ENCODE measurements at regions not wholly inside any gene's neighbourhood (a gene's known extent, or its start where the extent isn't known, plus 50 kb on each side); places are given as distances from the start of the nearest gene placed in this dataset.
"Not testable (repeated sequence)": the region's sequence is repeated elsewhere in the genome, so short reads cannot be mapped to it uniquely, and the experiment has no call there.

- Histone ChIP-seq H3K18ac (ENCODE audit: low read depth in 1 of 2, low read length in 2 of 2) (no peak overlapping the region), H3K9ac (ENCODE audit: low read length) (no peak overlapping the region), H3K36me3 (ENCODE audit: control insufficient read depth in 1 of 2, insufficient read depth in 2 of 2, low read depth in 1 of 2, low read length in 2 of 2) (no peaks in the 10 kb centered on the region), H3K23ac (ENCODE audit: low read length in 2 of 2) (no peak overlapping the region), H2BK15ac (ENCODE audit: low read depth, poor library complexity, severe bottlenecking) (no peak overlapping the region), H2BK5ac (ENCODE audit: low read depth, low read length, poor library complexity, severe bottlenecking) (no peak overlapping the region), H3K27me3 (ENCODE audit: control insufficient read depth in 1 of 2, insufficient read depth in 1 of 2, low read length in 2 of 2) (no peaks in the 10 kb centered on the region), H2AK5ac (ENCODE audit: low read length, severe bottlenecking) (no peak overlapping the region), H3K4me2 (ENCODE audit: low read length, poor library complexity, severe bottlenecking) (no peak overlapping the region), H3K4me3 (ENCODE audit: insufficient read depth in 1 of 2, low read depth in 1 of 2, low read length in 2 of 2) (no peak overlapping the region), H3K79me1 (replicated peaks; ENCODE audit: low read length, poor library complexity, severe bottlenecking) (no peaks in the 10 kb centered on the region), H4K8ac (ENCODE audit: low read length) (no peak overlapping the region), H3K4me1 (ENCODE audit: control insufficient read depth, insufficient read depth, low read depth, low read length) (no peaks in the 10 kb centered on the region), H2BK120ac (ENCODE audit: low read depth, low read length) (no peak overlapping the region), H2BK12ac (ENCODE audit: low read length in 2 of 2) (no peak overlapping the region), H3K9me3 (ENCODE audit: control insufficient read depth, low read length) (no peaks in the 10 kb centered on the region), H2AFZ (ENCODE audit: low read depth, low read length) (no peak overlapping the region), H3K27ac (ENCODE audit: low read length, poor library complexity, severe bottlenecking) (no peak overlapping the region), H3K4ac (ENCODE audit: low read depth in 1 of 2, low read length in 2 of 2) (no peak overlapping the region), H3K14ac (ENCODE audit: low read length in 2 of 2) (no peak overlapping the region), H4K91ac (ENCODE audit: low read length) (no peak overlapping the region)
- no peak for DNase-seq
- no CpG with 5 or more reads among the region's 1 CpG for WGBS
These were observed 133.0 kb downstream of the SMC2 start for GRCh38 chr9:104227108-104227507.

- Histone ChIP-seq H2BK15ac (ENCODE audit: low read depth, poor library complexity, severe bottlenecking) (no peak overlapping the region), H3K36me3 (ENCODE audit: control insufficient read depth in 1 of 2, insufficient read depth in 2 of 2, low read depth in 1 of 2, low read length in 2 of 2) (no peaks in the 10 kb centered on the region), H3K14ac (ENCODE audit: low read length in 2 of 2) (no peak overlapping the region), H3K9me3 (ENCODE audit: control insufficient read depth, low read length) (peaks cover 14% of the 10 kb centered on the region), H3K4me1 (ENCODE audit: control insufficient read depth, insufficient read depth, low read depth, low read length) (no peaks in the 10 kb centered on the region), H3K18ac (ENCODE audit: low read depth in 1 of 2, low read length in 2 of 2) (no peak overlapping the region), H3K9ac (ENCODE audit: low read length) (peak overlapping the region; percentile 65), H2BK120ac (ENCODE audit: low read depth, low read length) (no peak overlapping the region), H4K8ac (ENCODE audit: low read length) (no peak overlapping the region), H2BK5ac (ENCODE audit: low read depth, low read length, poor library complexity, severe bottlenecking) (no peak overlapping the region), H3K4me3 (ENCODE audit: insufficient read depth in 1 of 2, low read depth in 1 of 2, low read length in 2 of 2) (no peak overlapping the region), H2BK12ac (ENCODE audit: low read length in 2 of 2) (no peak overlapping the region), H2AFZ (ENCODE audit: low read depth, low read length) (no peak overlapping the region), H3K23ac (ENCODE audit: low read length in 2 of 2) (no peak overlapping the region), H3K4ac (ENCODE audit: low read depth in 1 of 2, low read length in 2 of 2) (no peak overlapping the region), H3K4me2 (ENCODE audit: low read length, poor library complexity, severe bottlenecking) (no peak overlapping the region), H2AK5ac (ENCODE audit: low read length, severe bottlenecking) (no peak overlapping the region), H4K91ac (ENCODE audit: low read length) (no peak overlapping the region), H3K27me3 (ENCODE audit: control insufficient read depth in 1 of 2, insufficient read depth in 1 of 2, low read length in 2 of 2) (no peaks in the 10 kb centered on the region), H3K79me1 (replicated peaks; ENCODE audit: low read length, poor library complexity, severe bottlenecking) (no peaks in the 10 kb centered on the region), H3K27ac (ENCODE audit: low read length, poor library complexity, severe bottlenecking) (no peak overlapping the region)
- DNase-seq, result no peak
These were observed 138.8 kb downstream of the SMC2 start for GRCh38 chr9:104232781-104233341.

- no peak for DNase-seq
- no peak overlapping the region for H3K4me2 ChIP-seq (ENCODE audit: low read length, poor library complexity, severe bottlenecking)
- no peak overlapping the region for H3K27ac ChIP-seq (ENCODE audit: low read length, poor library complexity, severe bottlenecking)
- no peak overlapping the region for H4K91ac ChIP-seq (ENCODE audit: low read length)
- no peaks in the 10 kb centered on the region for H3K36me3 ChIP-seq (ENCODE audit: control insufficient read depth in 1 of 2, insufficient read depth in 2 of 2, low read depth in 1 of 2, low read length in 2 of 2)
- H3K14ac ChIP-seq (ENCODE audit: low read length in 2 of 2), result no peak overlapping the region
- no peak overlapping the region for H3K23ac ChIP-seq (ENCODE audit: low read length in 2 of 2)
- 69% methylated on average over 2 of the region's 2 CpGs for WGBS
- no peak overlapping the region for H2AK5ac ChIP-seq (ENCODE audit: low read length, severe bottlenecking)
- no peaks in the 10 kb centered on the region for H3K27me3 ChIP-seq (ENCODE audit: control insufficient read depth in 1 of 2, insufficient read depth in 1 of 2, low read length in 2 of 2)
- H3K79me1 ChIP-seq (replicated peaks; ENCODE audit: low read length, poor library complexity, severe bottlenecking), result no peaks in the 10 kb centered on the region
- no peak overlapping the region for H3K4me3 ChIP-seq (ENCODE audit: insufficient read depth in 1 of 2, low read depth in 1 of 2, low read length in 2 of 2)
- H3K18ac ChIP-seq (ENCODE audit: low read depth in 1 of 2, low read length in 2 of 2), result no peak overlapping the region
- no peak overlapping the region for H2BK15ac ChIP-seq (ENCODE audit: low read depth, poor library complexity, severe bottlenecking)
- no peak overlapping the region for H2BK5ac ChIP-seq (ENCODE audit: low read depth, low read length, poor library complexity, severe bottlenecking)
- peaks cover 14% of the 10 kb centered on the region for H3K9me3 ChIP-seq (ENCODE audit: control insufficient read depth, low read length)
- no peak overlapping the region for H3K4ac ChIP-seq (ENCODE audit: low read depth in 1 of 2, low read length in 2 of 2)
- no peaks in the 10 kb centered on the region for H3K4me1 ChIP-seq (ENCODE audit: control insufficient read depth, insufficient read depth, low read depth, low read length)
- no peak overlapping the region for H2BK12ac ChIP-seq (ENCODE audit: low read length in 2 of 2)
- peak overlapping the region; percentile 65 for H3K9ac ChIP-seq (ENCODE audit: low read length)
- no peak overlapping the region for H4K8ac ChIP-seq (ENCODE audit: low read length)
- no peak overlapping the region for H2BK120ac ChIP-seq (ENCODE audit: low read depth, low read length)
- no peak overlapping the region for H2AFZ ChIP-seq (ENCODE audit: low read depth, low read length)
These were observed 139.3 kb downstream of the SMC2 start for GRCh38 chr9:104233366-104233765.

DNA sequence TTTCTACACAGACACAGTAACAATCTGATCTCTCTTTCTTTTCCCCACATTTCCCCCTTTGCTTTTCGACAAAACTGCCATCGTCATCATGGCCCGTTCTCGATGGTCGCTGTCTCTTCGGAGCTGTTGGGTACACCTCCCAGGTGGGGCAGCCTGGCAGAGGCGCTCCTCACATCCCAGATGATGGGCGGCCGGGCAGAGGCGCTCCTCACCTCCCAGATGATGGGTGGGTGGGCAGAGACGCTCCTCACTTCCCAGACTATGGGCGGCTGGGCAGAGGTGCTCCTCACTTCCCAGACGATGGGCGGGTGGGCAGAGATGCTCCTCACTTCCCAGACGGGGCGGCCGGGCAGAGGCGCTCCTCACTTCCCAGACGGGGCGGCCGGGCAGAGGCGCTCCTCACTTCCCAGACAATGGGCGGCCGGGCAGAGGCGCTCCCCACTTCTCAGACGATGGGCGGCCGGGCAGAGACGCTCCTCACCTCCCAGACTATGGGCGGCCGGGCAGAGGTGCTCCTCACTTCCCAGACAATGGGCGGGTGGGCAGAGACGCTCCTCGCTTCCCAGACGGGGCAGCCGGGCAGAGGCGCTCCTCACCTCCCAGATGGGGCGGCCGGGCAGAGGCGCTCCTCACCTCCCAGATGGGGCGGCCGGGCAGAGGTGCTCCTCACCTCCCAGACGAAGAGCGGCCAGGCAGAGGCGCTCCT is 140.7 kb downstream of the SMC2 start:
- H3K18ac ChIP-seq (ENCODE audit: low read depth in 1 of 2, low read length in 2 of 2); H3K27ac ChIP-seq (ENCODE audit: low read length, poor library complexity, severe bottlenecking); H3K4me1 ChIP-seq (ENCODE audit: control insufficient read depth, insufficient read depth, low read depth, low read length); H3K4ac ChIP-seq (ENCODE audit: low read depth in 1 of 2, low read length in 2 of 2); H2AK5ac ChIP-seq (ENCODE audit: low read length, severe bottlenecking); H3K14ac ChIP-seq (ENCODE audit: low read length in 2 of 2); H2BK12ac ChIP-seq (ENCODE audit: low read length in 2 of 2); H2BK15ac ChIP-seq (ENCODE audit: low read depth, poor library complexity, severe bottlenecking); H3K23ac ChIP-seq (ENCODE audit: low read length in 2 of 2); H3K4me3 ChIP-seq (ENCODE audit: insufficient read depth in 1 of 2, low read depth in 1 of 2, low read length in 2 of 2); H4K91ac ChIP-seq (ENCODE audit: low read length); H2BK120ac ChIP-seq (ENCODE audit: low read depth, low read length); H3K4me2 ChIP-seq (ENCODE audit: low read length, poor library complexity, severe bottlenecking); H2BK5ac ChIP-seq (ENCODE audit: low read depth, low read length, poor library complexity, severe bottlenecking); H2AFZ ChIP-seq (ENCODE audit: low read depth, low read length); H3K27me3 ChIP-seq (ENCODE audit: control insufficient read depth in 1 of 2, insufficient read depth in 1 of 2, low read length in 2 of 2); H3K79me1 ChIP-seq (replicated peaks; ENCODE audit: low read length, poor library complexity, severe bottlenecking); H3K9ac ChIP-seq (ENCODE audit: low read length); H3K36me3 ChIP-seq (ENCODE audit: control insufficient read depth in 1 of 2, insufficient read depth in 2 of 2, low read depth in 1 of 2, low read length in 2 of 2); H4K8ac ChIP-seq (ENCODE audit: low read length); DNase-seq: not testable (repeated sequence)
- WGBS, result 89% methylated on average over 39 of the region's 45 CpGs
- H3K9me3 ChIP-seq (ENCODE audit: control insufficient read depth, low read length), result peaks cover 14% of the 10 kb centered on the region
